IMR-90 (cell line): ENCODE measurements at regions not wholly inside any gene's neighbourhood (a gene's known extent, or its start where the extent isn't known, plus 50 kb on each side); places are given as distances from the start of the nearest gene placed in this dataset.

ENCODE experiments used
- ATAC-seq: fragments of 200-7000 bp; cut with Tn5 transposase; 2 replicates; pipeline ENCODE4 v1.9.1; 2020; ENCODE audit warnings: low read depth, mild to moderate bottlenecking, moderate library complexity
- BruUV-seq: library from RNA; stranded (reverse); fragments of 400-500 nt; replicated peaks from 2 replicates; lab custom pipeline; 2021; lab: Mats Ljungman, UMichigan
- CTCF ChIA-PET: fragments of 300-600 bp; formaldehyde crosslinking; extraction: SDS; loops from one replicate; lab custom pipeline; 2021; ENCODE audit warnings: antibody characterized with exemption; lab: Yijun Ruan, JAX
- POLR2A ChIA-PET: fragments of 300-600 bp; sonication (Branson Sonifier 250); formaldehyde crosslinking; loops from one replicate; lab custom pipeline; 2022; ENCODE audit warnings: antibody characterized with exemption; ENCODE audit not compliant: unreplicated experiment; lab: Charles Lee
- DNase-seq: peaks from one replicate; pipeline ENCODE4 v3.0.0; 2013
- H2AFZ ChIP-seq: replicated peaks from 2 replicates; pipeline ENCODE3; 2013; ENCODE audit warnings: low read length, mild to moderate bottlenecking; ENCODE audit not compliant: poor library complexity
- H2AK5ac ChIP-seq: 2 replicates; pipeline ENCODE4 v1.6.1; 2013; ENCODE audit warnings: low read depth, low read length, inconsistent platforms
- H2AK9ac ChIP-seq: replicated peaks from 2 replicates; pipeline ENCODE3; 2013; ENCODE audit warnings: mild to moderate bottlenecking, low read depth, low read length, moderate library complexity; ENCODE audit not compliant: poor library complexity
- H2BK120ac ChIP-seq: 2 replicates; pipeline ENCODE4 v1.6.1; 2013; ENCODE audit warnings: low read depth, low read length, inconsistent platforms
- H2BK15ac ChIP-seq: 3 replicates; pipeline ENCODE4 v1.6.1; 2013; ENCODE audit warnings: low read depth, low read length, inconsistent platforms
- H2BK20ac ChIP-seq: 2 replicates; pipeline ENCODE4 v1.6.1; 2013; ENCODE audit warnings: low read depth, mild to moderate bottlenecking, inconsistent platforms, low read length, moderate library complexity
- H2BK5ac ChIP-seq: 2 replicates; pipeline ENCODE4 v1.6.1; 2013; ENCODE audit warnings: mild to moderate bottlenecking, low read depth, low read length, inconsistent platforms; ENCODE audit not compliant: poor library complexity, severe bottlenecking
- H3K14ac ChIP-seq: replicated peaks from 2 replicates; pipeline ENCODE4 v1.6.1; 2013; ENCODE audit warnings: low read depth, low read length, inconsistent platforms
- H3K18ac ChIP-seq: 2 replicates; pipeline ENCODE4 v1.6.1; 2013; ENCODE audit warnings: low read depth, low read length, control low read depth
- H3K23ac ChIP-seq: 2 replicates; pipeline ENCODE4 v1.6.1; 2013; ENCODE audit warnings: low read depth, low read length, inconsistent platforms
- H3K27ac ChIP-seq: 2 replicates; pipeline ENCODE4 v1.5.1; 2013; ENCODE audit warnings: mild to moderate bottlenecking, control low read depth, low read length; ENCODE audit not compliant: insufficient read depth
- H3K27me3 ChIP-seq: 2 replicates; pipeline ENCODE4 v1.6.1; 2013; ENCODE audit warnings: low read length; ENCODE audit not compliant: control insufficient read depth, insufficient read depth
- H3K36me3 ChIP-seq: 2 replicates; pipeline ENCODE4 v1.6.1; 2013; ENCODE audit warnings: low read length, mixed read lengths; ENCODE audit not compliant: control insufficient read depth, insufficient read depth
- H3K4ac ChIP-seq: 2 replicates; pipeline ENCODE4 v1.6.1; 2013; ENCODE audit warnings: low read depth, low read length, inconsistent platforms
- H3K4me1 ChIP-seq: 2 replicates; pipeline ENCODE4 v1.6.1; 2013; ENCODE audit warnings: low read length, mixed read lengths; ENCODE audit not compliant: control insufficient read depth, insufficient read depth
- H3K4me2 ChIP-seq: 2 replicates; pipeline ENCODE4 v1.6.1; 2013; ENCODE audit warnings: low read depth, mild to moderate bottlenecking, control low read depth, low read length, moderate library complexity
- H3K4me3 ChIP-seq: 2 replicates; pipeline ENCODE4 v1.5.1; 2013; ENCODE audit warnings: low read depth, mild to moderate bottlenecking, control low read depth, low read length, moderate library complexity; ENCODE audit not compliant: insufficient read depth
- H3K56ac ChIP-seq: 2 replicates; pipeline ENCODE4 v1.6.1; 2013; ENCODE audit warnings: low read length, inconsistent platforms; ENCODE audit not compliant: insufficient read depth; ENCODE audit errors: extremely low read depth
- H3K79me1 ChIP-seq, 2 experiments: 2 replicates each; pipeline ENCODE4 v1.6.1; 2013; ENCODE audit warnings: low read length in 2 of 2, inconsistent platforms in 1 of 2, low read depth in 1 of 2
- H3K9ac ChIP-seq: 2 replicates; pipeline ENCODE4 v1.6.1; 2013; ENCODE audit warnings: low read depth, low read length, control low read depth
- H3K9me1 ChIP-seq: 2 replicates; pipeline ENCODE4 v1.6.1; 2013; ENCODE audit warnings: low read length, inconsistent platforms; ENCODE audit not compliant: insufficient read depth
- H3K9me3 ChIP-seq: 2 replicates; pipeline ENCODE4 v1.6.1; 2013; ENCODE audit warnings: low read length; ENCODE audit not compliant: control insufficient read depth, insufficient read depth
- H4K20me1 ChIP-seq: 2 replicates; pipeline ENCODE4 v1.6.1; 2013; ENCODE audit warnings: low read length, inconsistent platforms; ENCODE audit not compliant: insufficient read depth
- H4K5ac ChIP-seq: 2 replicates; pipeline ENCODE4 v1.6.1; 2013; ENCODE audit warnings: mild to moderate bottlenecking, low read depth, low read length, control low read depth
- H4K8ac ChIP-seq, 2 experiments: 2 replicates each; pipeline ENCODE4 v1.6.1; 2013; ENCODE audit warnings: low read depth in 2 of 2, low read length in 2 of 2, control low read depth in 1 of 2, inconsistent platforms in 1 of 2
- H4K91ac ChIP-seq: 2 replicates; pipeline ENCODE4 v1.6.1; 2013; ENCODE audit warnings: low read depth, low read length, inconsistent platforms; ENCODE audit not compliant: insufficient read depth
- BHLHE40 ChIP-seq: fragments of 150-350 bp; IDR thresholded peaks from 2 replicates; pipeline ENCODE4 v1.6.1; 2016; ENCODE audit warnings: mild to moderate bottlenecking, low read depth, low read length
- CEBPB ChIP-seq: IDR thresholded peaks from 2 replicates; pipeline ENCODE4 v1.6.1; 2012; ENCODE audit warnings: low read depth, low read length, improper control_type of control experiment
- CHD1 ChIP-seq: IDR thresholded peaks from 2 replicates; pipeline ENCODE4 v1.6.1; 2012; ENCODE audit warnings: low read depth, low read length, improper control_type of control experiment
- CTCF ChIP-seq: conservative IDR thresholded peaks from 2 replicates; pipeline ENCODE4 v1.5.1; 2012; ENCODE audit warnings: mild to moderate bottlenecking, low read depth, low read length, improper control_type of control experiment
- FOS ChIP-seq: fragments of 150-350 bp; IDR thresholded peaks from 2 replicates; pipeline ENCODE4 v1.6.1; 2016; ENCODE audit warnings: low read depth, low read length
- MAFK ChIP-seq: IDR thresholded peaks from 2 replicates; pipeline ENCODE4 v1.6.1; 2012; ENCODE audit warnings: low read depth, low read length, improper control_type of control experiment
- MAZ ChIP-seq: IDR thresholded peaks from 2 replicates; pipeline ENCODE4 v1.6.1; 2012; ENCODE audit warnings: low read depth, mild to moderate bottlenecking, low read length, improper control_type of control experiment, moderate library complexity, borderline replicate concordance
- MXI1 ChIP-seq: IDR thresholded peaks from 2 replicates; pipeline ENCODE4 v1.6.1; 2012; ENCODE audit warnings: low read depth, mild to moderate bottlenecking, low read length, moderate library complexity, borderline replicate concordance
- NFE2L2 ChIP-seq: fragments of 150-350 bp; IDR thresholded peaks from 2 replicates; pipeline ENCODE4 v1.6.1; 2016; ENCODE audit warnings: low read depth, mild to moderate bottlenecking, low read length
- POLR2A ChIP-seq: IDR thresholded peaks from 2 replicates; pipeline ENCODE4 v1.6.1; 2012; ENCODE audit warnings: mild to moderate bottlenecking, low read depth, low read length
- RAD21 ChIP-seq: IDR thresholded peaks from 2 replicates; pipeline ENCODE4 v1.6.1; 2012; ENCODE audit warnings: low read length, improper control_type of control experiment
- RCOR1 ChIP-seq: IDR thresholded peaks from 2 replicates; pipeline ENCODE4 v1.6.1; 2012; ENCODE audit warnings: mild to moderate bottlenecking, low read length, improper control_type of control experiment; ENCODE audit not compliant: insufficient replicate concordance
- RFX5 ChIP-seq: IDR thresholded peaks from 2 replicates; pipeline ENCODE4 v1.8.0; 2012; ENCODE audit warnings: low read depth, mild to moderate bottlenecking, low read length, moderate library complexity
- SMC3 ChIP-seq: fragments of 150-350 bp; IDR thresholded peaks from 2 replicates; pipeline ENCODE4 v1.6.1; 2016; ENCODE audit warnings: low read depth, mild to moderate bottlenecking, antibody characterized with exemption, low read length, moderate library complexity
- USF2 ChIP-seq: fragments of 150-350 bp; IDR thresholded peaks from 2 replicates; pipeline ENCODE4 v1.6.1; 2017; ENCODE audit warnings: mild to moderate bottlenecking, antibody characterized with exemption, low read length, low read depth
- WGBS, 2 experiments: methylation state at CpG; one replicate each; pipeline versions ENCODE4 v1.1.5 to v1.1.7; 2013; ENCODE audit warnings: missing lambda C conversion rate in 2 of 2; ENCODE audit not compliant: insufficient read length in 1 of 2; ENCODE audit errors: extremely low coverage in 2 of 2; 5-methylcytosine and 5-hydroxymethylcytosine counted together
- dilution Hi-C: fragments of 300-500 bp; cut with HindIII; formaldehyde crosslinking; loops from one replicate; pipeline ENCODE4 v1.14.3; 2018; ENCODE audit warnings: low sequenced_read_pairs; ENCODE audit not compliant: unreplicated experiment
- in situ Hi-C: fragments of 300-500 bp; cut with MboI; formaldehyde crosslinking; loops from 3 replicates; pipeline ENCODE4 v1.14.3; 2019; ENCODE audit warnings: low sequenced_read_pairs, inconsistent platforms, mixed read lengths
- intact Hi-C: fragments of 100-400 bp; cut with micrococcal nuclease; formaldehyde crosslinking; loops from 2 replicates; pipeline ENCODE4 v1.10.0; 2022
- TF ChIP-seq, protein P1 (sequence below): fragments of 150-350 bp; IDR thresholded peaks from 2 replicates; pipeline ENCODE4 v1.6.1; 2016; ENCODE audit warnings: low read depth, mild to moderate bottlenecking, low read length, moderate library complexity, borderline replicate concordance

DNA sequence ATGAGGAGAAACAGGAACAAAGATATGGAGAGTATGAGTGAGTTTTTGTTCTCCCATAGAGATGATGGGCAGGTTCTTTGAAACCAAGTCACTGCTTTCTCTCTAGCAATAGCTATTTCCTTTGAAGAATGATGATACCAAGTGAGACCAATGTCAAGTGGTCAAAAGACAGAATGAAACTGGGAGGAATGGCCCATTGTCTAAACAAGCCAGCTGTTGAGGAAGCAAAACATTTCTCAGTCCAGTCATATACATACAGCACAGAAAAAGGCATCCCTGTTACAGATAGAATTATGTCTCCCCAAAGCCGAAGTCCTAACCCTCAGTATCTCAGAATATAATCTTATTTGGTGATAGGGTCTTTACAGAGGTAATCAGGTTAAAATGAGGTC lies 66.1 kb upstream of the EPC2 start:
- H3K18ac ChIP-seq: no peak overlapping the region
- H3K9me1 ChIP-seq: no peaks in the 10 kb centered on the region
- H3K4me2 ChIP-seq: no peak overlapping the region
- no peak overlapping the region for H2AK9ac ChIP-seq
- dilution Hi-C loops: no loop called here
- intact Hi-C loops: no loop called here
- no peaks in the 10 kb centered on the region for H3K4me1 ChIP-seq
- H4K20me1 ChIP-seq: no peaks in the 10 kb centered on the region
- H4K8ac ChIP-seq: no peak overlapping the region
- H2BK120ac ChIP-seq: no peak overlapping the region
- no peak overlapping the region for H3K4ac ChIP-seq
- BruUV-seq: no TSS peak
- no peaks in the 10 kb centered on the region for H3K79me1 ChIP-seq
- CTCF ChIA-PET: no interaction called here
- H2BK20ac ChIP-seq: no peak overlapping the region
- no peak overlapping the region for H3K9ac ChIP-seq
- H4K5ac ChIP-seq: no peak overlapping the region
- DNase-seq (no peak), ATAC-seq (no peak)
- no peak overlapping the region for H2AK5ac ChIP-seq
- no peak overlapping the region for H4K91ac ChIP-seq
- peaks cover 12% of the 10 kb centered on the region for H3K27me3 ChIP-seq
- TF ChIP-seq MAZ (no peak), SMC3 (no peak), RFX5 (no peak), RCOR1 (no peak), FOS (no peak), BHLHE40 (no peak), CEBPB (no peak), RAD21 (no peak), MAFK (no peak), NFE2L2 (no peak), POLR2A (no peak), USF2 (no peak), CTCF (no peak), CHD1 (no peak), MXI1 (no peak)
- TF ChIP-seq, protein P1, sequence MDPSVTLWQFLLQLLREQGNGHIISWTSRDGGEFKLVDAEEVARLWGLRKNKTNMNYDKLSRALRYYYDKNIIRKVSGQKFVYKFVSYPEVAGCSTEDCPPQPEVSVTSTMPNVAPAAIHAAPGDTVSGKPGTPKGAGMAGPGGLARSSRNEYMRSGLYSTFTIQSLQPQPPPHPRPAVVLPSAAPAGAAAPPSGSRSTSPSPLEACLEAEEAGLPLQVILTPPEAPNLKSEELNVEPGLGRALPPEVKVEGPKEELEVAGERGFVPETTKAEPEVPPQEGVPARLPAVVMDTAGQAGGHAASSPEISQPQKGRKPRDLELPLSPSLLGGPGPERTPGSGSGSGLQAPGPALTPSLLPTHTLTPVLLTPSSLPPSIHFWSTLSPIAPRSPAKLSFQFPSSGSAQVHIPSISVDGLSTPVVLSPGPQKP: no peak
- POLR2A ChIA-PET: no interaction called here
- H3K14ac ChIP-seq: no peak overlapping the region
- in situ Hi-C loops: no loop called here
- no peak overlapping the region for H3K23ac ChIP-seq
- H2AFZ ChIP-seq: no peak overlapping the region
- WGBS, 2 experiments: no CpG with 5 or more reads among the region's 1 CpG
- no peak overlapping the region for H2BK5ac ChIP-seq
- H3K56ac ChIP-seq: no peak overlapping the region
- H3K4me3 ChIP-seq: no peak overlapping the region
- H3K27ac ChIP-seq: no peak overlapping the region
- H3K9me3 ChIP-seq: no peaks in the 10 kb centered on the region
- H3K36me3 ChIP-seq: no peaks in the 10 kb centered on the region
- H2BK15ac ChIP-seq: no peak overlapping the region
